Hematopoietic multipotent progenitor cell treated with erythropoietin and hydrocortisone succinate and interleukin-3 and kit ligand, for 4 days (in vitro differentiated cells): ENCODE measurements at regions not wholly inside any gene's neighbourhood (a gene's known extent, or its start where the extent isn't known, plus 50 kb on each side); places are given as distances from the start of the nearest gene placed in this dataset.

Experiments used
- DNase-seq: peaks from one replicate; pipeline ENCODE4 v3.0.0-alpha.2; 2015

DNA sequence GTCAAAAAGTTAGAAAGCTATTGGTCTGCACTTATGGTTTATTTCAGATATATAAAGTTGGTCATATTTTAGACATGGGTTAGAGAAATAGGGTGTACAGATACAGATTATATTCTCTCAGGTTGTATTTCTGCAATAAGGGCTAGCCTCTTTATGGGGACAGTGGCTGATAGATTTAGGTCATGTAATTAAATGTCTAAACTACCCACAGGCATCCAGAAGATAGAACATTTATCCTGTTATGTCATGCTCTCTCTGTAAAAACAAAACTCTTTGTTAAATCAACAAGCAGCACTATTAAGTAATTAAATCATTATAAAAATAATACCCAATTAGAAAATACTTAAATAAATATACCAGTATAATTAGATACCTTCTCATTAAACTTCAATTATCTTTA is 612.6 kb upstream of the CITED2 start:
- DNase-seq = no peak

DNA sequence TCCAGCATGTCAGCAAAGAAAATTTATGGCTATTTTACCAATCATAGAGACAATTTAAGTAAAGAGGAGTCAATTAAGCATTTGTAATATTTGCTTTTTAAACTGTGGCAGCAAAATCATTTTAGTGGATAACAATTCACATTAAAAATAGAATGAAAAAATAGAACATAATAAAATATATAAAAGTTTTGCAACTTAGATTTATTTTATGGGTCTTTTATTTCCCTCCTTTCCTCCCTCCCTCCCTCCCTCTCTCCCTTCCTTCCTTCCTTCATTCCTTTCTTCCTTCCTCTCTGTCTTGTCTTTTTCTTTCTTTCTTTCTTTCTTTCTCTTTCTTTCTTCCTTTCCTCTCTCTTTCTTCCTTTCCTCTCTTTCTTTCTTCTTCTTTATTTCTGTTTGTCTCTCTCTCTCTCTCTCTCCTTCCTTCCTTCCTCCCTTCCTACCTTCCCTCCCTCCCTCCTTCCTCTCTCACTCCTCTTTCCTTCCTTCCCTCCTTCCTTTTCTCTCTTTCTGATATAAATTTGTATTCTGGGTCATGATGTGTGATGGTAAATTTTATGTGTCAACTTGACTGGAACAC is 610.9 kb upstream of the CITED2 start:
- DNase-seq = no peak

DNA sequence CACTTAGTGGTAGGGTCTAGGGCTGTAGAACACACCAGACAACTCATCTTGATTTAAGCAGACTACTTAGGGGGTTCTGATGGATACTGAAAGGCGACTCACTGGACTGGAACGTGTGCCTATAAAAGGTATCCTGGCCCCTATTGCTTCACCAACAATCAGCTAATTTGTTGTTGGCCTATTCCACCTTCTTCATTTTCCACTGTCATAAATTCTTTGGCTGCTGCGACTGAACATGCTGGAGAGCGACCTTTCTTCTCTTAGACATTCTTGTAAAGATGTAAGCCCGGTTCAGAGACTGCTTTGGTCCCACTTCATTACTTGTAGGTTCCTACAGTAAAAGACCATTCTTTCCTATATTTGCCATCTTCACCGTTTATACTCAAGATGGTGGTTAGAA is 609.9 kb upstream of the CITED2 start:
- no peak for DNase-seq

DNA sequence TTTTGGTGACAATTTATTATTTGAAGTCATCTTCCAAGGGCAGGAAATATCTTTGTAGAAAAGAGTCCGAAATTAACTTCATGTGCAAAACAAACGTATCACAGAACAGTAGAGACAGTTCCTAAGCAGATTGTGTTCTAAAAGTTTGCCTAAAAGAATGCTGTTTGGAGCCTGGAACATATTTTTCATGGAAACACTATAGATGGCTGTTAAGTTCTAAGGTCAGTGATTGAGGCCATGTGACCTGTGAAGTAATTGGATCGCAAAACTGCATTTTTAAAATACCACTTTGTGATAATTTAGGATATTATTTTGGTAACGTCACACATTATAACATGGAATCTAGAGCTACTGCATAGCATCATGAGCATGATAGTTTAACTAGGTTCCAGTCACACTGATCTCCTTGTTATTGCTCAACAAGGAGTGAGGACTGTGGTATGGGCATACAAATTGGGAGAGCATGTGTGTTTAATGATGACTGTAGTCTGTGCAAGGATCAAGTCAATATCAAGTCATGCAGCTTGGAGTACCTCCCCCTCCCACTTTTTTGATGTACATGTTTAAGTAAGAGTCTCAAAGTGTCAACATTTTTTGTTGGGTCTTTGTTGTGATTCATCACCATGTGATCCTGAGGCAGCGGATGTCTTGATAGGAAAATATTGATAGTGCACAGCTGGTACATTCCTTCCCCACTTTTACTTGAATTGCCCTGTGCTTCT is 609.3 kb upstream of the CITED2 start:
- no peak for DNase-seq

DNA sequence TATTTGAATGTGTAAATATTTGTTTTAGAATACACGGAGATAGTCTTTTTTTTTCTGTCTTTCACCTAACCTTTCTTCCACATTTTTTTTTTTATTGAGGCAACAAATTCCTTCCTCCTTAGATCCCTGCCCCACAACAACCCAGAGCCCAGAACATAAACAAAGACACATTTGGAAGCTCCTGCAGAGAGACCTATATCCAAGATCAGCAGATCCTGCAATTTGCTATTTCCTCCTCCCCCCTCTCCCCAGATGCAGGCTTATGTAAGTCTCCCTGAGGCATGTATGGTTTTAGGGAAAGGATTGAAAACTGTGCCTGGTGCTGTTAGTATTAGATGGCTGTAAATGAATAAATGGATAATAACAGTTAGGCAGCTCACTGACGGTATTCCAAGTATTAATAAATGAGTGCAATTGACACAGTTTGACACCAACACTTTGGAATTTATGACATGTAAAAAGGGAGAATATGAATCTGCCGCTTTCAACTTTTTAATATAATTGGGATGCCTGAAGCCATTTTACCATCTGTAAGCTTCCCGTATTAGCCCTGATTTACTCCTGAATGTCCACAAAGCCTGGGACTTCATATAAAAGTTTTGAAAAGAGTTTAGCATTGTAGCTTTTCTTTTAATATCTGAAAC is 608.3 kb upstream of the CITED2 start:
- DNase-seq = no peak

DNA sequence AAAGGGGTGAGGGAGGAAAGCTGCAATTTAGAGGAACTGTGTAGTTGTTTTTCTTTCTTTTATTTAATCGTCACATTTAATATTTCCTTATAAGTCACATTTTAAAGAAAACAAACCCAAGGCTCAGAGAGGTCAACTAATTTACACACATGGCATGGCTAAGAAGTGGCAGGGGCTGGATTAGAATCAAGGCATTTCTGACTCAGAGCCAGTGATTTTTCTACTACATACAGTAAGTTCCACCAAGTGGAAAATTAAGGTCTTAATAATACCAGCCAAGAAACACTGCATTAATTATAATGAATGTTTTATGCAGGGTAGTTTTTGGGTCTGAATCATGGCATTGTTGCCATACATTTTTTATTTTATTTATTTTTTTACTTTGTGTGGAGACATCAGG is 607.7 kb upstream of the CITED2 start:
- DNase-seq = no peak

DNA sequence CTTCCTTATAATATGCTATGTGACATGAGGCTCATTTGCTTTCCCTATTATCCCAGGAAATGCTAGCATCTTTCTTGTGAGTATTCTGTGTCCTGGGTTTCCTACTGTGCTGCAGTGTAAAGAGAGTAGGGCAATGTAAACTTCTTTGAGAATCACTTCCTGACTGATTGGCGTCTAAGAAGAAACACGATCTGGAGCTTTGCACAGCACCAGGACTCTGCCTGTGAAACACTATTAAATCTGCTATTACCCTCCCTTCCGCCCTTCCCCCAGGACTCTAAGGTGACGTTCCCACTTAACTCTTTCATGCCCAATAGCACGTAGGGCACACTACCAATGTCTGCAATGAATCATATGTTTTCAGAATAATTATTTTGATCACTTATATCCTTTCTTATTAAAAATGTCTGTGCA is 607.3 kb upstream of the CITED2 start:
- peak; percentile 46 for DNase-seq

DNA sequence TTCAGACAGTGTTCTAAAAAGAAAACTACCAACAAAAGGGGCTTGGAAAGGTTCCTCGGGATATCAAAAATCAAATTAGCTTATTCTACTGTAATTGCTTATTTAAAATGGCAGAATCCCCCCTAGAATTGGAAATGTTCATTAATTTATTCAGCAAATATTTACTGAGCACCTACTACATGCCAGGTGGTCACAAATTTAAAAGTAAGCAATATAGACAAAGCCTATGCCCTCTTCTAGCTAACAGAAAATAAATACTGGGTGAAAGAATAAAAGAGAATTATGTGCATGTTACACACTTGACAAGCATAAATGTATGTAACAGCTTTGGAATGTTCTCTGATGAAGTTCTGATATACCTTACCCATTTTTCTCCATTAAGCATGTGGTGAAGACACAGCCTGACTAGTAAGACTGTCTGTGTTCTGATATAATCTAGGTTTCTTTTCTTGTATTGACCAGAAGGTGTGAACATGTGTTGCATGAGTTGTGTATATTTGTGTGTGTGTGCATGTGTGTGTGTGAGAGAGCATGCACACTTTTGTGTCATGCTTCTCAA is 606.7 kb upstream of the CITED2 start:
- DNase-seq = no peak

DNA sequence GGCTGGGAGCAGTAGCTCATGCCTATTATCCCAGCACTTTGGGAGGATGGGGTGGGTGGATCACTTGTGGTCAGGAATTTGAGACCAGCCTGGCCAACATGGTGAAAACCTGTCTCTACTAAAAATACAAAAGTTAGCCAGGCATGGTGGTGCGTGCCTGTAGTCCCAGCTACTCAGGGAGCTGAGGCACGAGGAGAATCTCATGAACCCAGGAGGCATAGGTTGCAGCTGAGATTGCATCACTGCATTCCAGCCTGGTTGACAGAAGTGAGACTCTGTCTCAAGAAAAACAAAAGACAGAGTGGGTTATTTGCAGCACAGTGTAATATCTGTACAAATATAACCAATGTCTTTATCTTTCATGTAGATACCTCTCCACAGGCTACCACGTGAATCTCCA is 606.2 kb upstream of the CITED2 start:
- peak; percentile 14 for DNase-seq

DNA sequence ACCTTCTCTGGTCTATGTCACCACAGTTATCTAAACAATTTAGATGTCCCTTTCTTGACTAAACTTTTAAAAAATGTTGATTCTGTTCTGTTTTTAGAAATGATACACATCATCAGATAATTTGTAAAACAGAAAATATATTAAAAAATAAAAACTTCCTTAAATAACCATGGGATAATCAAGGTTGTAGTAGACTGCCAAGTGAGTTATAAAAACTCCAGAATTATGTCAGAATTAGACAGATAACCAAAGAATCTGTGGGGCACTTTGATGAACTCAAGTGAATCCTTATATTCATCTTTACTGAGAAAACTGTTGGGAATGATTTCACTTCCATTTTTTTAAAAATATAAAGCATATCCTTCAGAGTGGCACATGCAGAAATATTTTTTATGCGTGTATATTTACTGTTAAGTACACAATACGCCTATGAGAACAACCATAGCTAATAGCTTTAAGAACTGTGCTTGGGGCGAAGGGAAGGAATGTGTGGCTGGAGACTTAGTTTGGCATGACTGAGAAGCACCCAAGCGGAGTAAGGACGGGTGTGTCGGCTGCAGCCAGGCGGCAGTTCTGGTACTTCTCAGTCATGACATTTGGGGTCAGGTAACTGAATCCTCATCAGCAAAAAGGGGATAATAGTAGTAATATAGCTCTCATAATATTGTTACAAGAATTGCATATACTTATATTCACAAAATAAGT is 604.7 kb upstream of the CITED2 start:
- DNase-seq = no peak

DNA sequence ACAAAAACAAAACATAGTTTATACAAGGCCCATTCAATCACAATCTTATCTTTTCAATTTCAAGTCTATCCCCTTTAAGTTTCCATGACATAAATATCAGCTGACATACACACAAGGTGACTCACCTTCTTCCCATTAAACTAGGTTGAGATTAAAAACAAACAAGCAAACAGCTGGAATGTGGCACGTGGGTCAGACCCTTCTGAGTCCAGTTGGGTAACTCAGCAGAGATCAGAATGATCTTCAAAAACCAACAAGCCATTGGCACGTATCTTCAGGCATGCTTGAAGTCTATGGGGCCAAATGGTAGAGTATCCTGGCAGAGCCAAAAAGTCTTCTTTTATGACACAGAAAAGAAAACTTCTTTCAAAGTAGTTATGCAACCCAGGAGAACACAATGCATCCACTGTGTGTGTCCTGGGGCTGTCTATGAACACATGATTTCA is 603.5 kb upstream of the CITED2 start:
- DNase-seq = no peak

DNA sequence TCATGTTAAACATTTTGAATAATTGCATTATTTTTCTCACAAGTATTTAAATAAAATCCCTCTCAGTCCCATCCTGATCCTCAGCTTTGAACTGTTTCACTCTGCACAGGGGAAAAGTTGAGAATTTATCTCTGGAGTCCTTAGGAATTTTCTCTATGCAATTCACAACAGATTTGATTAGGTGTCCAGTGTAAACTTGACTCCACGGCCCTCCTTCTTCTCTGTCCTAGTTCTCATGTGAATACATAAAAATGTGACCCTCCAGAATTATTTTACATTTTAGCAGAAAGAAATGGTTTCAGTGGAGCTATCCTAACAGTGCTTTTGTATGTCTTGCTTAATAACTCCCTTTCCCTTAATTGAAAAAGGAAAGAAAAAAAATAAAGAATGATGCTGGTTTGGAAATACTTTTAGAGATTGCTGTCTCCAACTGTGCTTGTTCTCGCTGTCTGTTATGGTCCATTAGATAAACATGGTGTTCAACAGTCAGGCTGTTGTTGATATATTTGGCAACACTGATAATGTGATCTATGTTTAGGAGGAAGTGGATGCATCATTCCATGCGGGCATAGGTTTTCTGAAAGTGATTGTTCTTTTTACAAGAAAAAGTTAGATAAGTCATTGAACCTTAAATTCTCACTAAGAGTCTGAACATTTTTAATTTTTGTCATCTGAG is 599.4 kb upstream of the CITED2 start:
- DNase-seq = peak; percentile 75

DNA sequence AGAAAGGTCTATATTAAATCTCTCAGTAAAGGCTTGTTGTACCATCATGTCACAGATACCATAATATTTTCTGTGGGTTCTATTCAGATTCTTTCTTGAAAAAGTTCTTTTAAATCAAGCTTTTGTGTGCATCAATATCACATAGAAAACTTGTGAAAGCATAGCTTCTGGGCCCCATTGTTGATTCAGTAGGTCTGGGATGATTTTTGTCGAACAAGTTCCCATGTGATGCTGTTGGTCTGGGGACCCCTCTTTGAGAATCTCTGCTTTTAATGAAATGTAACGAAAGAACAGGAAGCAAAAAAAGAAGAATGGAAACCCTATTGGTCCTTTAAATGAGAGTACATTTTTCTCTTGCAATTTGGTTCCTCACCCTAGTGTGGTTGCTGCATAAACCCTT is 597.7 kb upstream of the CITED2 start:
- DNase-seq = no peak

DNA sequence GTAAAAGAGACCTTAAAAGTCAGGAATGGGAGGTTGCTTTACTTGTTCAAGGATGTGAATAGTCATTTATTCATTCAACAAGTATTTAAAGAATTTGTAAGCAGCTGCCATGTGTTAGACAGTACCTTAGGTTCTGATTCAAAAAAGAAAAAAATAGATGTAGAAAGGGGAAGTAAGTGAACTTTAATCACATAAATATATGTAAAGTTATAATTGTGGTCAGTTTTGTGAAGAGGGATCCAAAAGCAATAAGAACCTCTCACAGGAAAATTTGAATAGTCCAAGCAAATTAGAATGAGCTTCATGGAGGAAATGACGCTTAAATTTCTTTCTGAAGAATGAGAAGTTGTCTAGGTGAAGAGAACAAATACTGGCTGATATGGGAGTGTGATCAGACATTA is 596.1 kb upstream of the CITED2 start:
- DNase-seq = peak; percentile 25

DNA sequence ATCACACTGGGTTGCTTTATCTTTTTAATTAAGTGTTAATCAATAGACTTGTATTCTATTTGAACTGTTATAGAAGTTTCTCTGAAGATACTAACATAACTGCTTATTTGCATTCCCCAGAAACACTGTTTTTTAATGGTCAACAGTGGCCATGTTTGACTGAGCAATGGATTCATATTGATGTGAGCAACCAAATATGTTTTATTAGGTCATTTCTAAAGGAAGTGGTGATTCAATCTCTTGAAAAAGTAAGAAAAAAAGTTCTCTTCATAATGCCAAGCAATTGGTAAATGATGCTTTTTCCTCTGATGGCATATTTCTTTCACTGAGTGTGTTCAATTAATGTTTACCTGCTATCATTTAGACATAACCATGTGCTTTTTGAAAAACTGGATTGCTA is 593.0 kb upstream of the CITED2 start:
- no peak for DNase-seq

DNA sequence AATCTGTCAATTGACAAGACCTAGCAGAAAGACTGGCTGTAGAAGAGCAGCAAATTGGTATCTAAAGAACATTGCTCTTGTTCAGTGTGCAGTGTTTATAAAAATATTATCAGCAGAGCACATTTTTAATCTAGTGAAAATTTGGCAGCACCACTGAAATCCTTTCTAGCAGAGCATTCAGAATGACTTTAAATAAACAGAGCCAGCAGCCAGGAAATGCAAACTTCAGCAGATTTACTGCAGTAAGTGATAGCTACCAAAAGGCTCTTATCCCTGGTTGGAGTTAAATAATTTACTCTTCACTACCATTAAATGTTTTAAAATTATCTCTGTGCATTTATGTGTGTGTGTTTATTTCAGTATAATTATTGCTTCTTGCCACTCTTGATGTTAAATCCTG is 590.9 kb upstream of the CITED2 start:
- peak; percentile 7 for DNase-seq

DNA sequence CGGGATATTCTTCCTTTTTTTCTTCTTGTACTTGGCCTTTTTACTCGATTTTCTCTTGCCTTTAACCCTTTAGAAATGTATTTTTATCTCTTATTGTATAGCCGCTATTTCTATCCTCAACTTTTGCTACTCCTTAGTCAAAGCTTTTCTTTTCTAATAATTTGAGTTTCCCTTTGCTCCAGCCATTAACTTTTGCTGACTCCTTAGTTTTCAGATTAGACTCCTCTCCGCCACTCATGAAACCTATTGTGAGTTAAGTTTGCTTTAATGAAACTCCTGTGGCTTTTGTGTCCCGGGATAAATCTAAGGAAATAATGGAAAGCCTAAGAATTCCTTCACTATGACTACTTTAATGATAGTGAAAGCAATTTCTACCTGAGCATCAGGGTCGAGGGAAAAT is 590.3 kb upstream of the CITED2 start:
- no peak for DNase-seq

DNA sequence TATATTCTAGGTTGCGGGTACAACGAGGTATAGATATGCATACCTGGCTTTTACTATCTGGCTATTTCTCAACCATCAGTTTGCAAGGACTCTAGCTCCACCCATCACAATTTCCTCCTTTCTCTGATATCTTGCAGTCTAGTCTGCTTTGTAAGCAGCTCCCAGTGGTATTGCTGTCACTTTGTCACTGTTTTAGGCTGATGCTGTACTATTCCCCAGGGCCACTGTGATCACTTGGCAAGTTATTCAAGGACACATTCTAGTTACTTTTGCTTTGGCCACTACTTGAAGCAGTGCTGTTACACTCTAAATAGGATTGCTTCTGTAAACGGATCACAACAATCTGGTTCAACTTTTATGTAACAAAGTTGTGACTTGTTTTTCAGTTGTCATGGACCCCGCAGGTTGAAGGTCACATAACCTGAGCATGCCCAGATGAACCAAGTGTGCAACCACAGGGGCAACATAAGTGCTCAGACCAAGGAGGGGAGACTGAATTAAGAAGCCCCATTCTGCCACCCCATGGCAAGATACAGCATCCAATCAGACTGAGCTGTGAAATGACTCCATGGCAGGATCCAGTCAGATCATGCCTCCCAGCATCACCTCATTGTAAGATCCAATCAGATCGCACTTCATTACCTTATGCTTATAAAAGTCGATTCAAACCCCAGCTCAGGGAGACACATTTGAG is 588.4 kb upstream of the CITED2 start:
- DNase-seq = peak; percentile 10

DNA sequence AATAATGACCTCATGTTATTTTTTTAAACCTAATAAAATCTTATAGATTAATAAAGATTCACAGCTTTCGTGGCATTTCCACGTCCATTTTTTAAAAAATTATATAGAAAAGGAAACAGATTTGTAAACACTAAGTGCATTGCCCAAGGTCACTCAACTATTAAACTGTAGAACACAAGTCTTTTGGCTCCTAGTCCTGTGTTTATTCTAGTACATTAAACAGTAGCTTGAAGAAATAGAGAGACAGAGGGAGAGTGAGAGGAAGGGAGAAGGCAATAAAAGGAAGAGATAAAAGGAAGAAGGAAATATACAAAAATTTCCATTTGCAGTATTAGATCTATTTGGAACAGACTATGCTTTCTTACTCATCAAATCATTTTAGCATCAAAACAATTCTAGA is 586.7 kb upstream of the CITED2 start:
- DNase-seq = no peak

DNA sequence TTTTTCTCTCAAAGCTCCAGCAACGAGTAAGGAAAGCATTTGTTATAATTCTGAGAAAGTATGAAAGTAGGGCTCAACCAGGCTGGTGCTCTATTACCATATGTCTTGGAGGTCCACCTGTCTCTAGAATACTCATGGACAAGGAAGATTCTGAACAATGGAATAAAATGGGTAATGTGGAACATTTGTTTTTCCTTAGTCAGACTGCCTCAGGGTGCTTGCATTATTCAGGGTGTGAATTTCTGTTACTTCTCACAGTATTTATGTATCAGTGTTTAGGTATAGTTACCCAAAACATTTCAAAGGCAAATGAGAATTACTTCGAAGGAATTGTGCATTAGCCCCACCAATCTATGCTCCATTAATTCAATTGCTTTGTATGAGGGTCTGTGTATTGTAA is 586.2 kb upstream of the CITED2 start:
- no peak for DNase-seq

DNA sequence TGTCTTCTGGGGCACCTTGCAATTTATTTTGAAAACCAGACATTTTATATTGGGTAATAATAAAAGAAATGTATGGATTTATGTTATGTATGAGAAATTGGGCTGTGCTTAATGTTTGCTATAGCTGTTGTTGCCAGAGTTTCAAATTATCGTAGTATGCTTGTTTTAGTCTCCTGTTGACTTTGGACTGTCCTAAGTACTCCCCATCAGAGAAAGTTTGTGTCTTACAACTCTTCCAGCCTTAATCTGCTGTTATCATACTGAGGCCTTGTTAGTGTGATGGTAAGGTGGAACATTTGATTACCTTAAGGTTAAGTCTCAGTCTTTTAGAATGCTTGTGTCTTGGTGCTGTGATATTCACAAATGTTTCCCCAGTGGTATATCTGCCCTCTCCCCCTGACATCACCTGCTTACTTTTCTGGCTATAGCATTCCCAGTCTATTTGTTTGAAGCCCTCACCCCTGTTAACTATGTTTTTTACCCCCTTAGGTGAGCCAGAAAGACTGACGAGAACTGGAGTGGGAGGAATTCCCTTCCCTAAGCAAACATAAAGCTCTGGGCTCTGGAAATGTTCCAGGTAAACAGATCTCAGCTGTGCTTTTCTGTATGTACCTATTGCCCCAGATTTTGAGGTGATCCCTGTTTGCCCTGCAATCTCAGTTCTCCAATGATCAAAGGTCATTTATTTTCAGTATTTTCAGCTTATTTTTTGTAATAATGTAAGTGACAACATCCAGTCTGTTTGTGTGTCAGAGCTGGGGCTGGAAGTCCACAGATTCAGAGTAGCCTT is 581.1 kb upstream of the CITED2 start:
- no peak for DNase-seq
